GM19397 (cell line): ENCODE measurements at regions not wholly inside any gene's neighbourhood (a gene's known extent, or its start where the extent isn't known, plus 50 kb on each side); places are given as distances from the start of the nearest gene placed in this dataset.
A peak's percentile ranks its signal among the peaks of the same experiment; 100 is the strongest.

Source experiments
- ATAC-seq: cut with Tn5 transposase; IDR thresholded peaks from one replicate; pipeline ENCODE4 v1.9.1; 2021; ENCODE audit warnings: mild to moderate bottlenecking, moderate library complexity; ENCODE audit not compliant: unreplicated experiment

DNA sequence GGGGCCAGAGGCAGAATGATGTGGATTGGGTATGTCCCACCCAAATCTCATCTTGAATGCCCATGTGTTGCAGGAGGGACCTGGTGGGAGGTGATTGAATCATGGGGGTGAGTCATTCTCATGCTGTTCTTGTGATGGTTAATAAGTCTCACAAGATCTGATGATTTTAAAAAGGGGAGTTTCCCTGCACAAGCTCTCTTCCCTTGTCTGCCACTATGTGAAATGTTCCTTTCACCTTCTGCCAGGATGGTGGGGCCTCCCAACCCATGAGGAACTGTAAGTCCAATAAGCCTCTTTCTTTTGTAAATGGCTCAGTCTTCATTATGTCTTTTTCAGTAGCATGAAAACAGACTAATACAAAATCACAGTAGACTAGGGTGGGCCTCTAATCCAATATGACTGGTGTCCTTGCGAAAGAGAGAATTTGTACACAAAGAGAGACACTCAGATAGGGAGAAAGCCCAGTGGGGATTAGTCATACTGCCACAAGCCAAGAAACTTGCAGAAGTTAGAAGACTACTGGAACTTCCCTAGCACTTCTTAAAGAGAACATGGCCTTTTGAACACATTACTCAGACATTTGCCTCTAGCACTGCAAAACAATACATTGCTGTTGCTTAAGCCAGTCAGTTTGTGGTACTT, 68.4 kb downstream of the ANXA1 start:
- peak; percentile 90 for ATAC-seq

DNA sequence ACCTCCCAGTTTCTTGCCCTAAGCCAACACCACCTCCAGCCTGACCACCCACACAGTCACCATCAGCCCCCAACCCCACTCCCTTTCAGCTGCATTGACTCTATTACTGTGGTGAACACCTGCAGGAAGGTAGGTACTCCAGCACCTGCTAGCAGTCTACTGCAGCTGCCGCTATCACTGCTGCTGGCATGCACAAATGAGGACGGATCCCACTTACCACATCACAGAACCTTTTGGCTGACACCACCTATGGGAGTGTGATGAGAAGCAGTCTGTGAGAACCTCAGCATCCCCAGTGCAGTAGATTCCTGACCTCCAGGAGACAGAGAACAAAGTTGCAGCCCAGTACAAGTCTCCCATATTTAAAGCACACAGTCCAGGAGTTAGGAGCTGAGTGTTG, 71.9 kb downstream of the ANXA1 start:
- no peak for ATAC-seq

DNA sequence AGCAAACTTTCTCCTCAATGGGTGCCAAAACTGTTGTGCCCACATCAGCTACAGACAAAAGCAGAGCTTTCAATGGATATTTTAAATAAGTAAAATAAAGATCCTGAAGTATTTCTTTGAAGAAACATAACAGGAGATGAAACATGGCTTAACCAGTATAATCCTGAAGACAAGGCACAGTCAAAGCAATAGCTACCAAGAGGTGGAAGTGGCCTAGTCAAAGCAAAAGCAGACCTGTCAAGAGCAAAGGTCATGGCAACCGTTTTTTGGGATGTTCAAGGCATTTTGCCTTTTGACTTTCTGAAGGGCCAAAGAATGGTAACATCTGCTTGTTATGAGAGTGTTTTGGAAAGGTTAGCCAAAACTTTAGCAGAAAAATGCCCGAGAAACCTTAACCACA, 77.9 kb downstream of the ANXA1 start:
- no peak for ATAC-seq

- ATAC-seq, result no peak
Observed at GRCh38 chr9:73230251-73230650, 78.6 kb downstream of the ANXA1 start.

- ATAC-seq, result no peak
Observed at GRCh38 chr9:73231203-73231602, 79.5 kb downstream of the ANXA1 start.

- no peak for ATAC-seq
Observed at GRCh38 chr9:73233359-73234007, 81.8 kb downstream of the ANXA1 start.

- no peak for ATAC-seq
Observed at GRCh38 chr9:73234008-73234360, 82.3 kb downstream of the ANXA1 start.

GRCh38 chr9:73237140-73237539, 85.5 kb downstream of the ANXA1 start:
- no peak for ATAC-seq

DNA sequence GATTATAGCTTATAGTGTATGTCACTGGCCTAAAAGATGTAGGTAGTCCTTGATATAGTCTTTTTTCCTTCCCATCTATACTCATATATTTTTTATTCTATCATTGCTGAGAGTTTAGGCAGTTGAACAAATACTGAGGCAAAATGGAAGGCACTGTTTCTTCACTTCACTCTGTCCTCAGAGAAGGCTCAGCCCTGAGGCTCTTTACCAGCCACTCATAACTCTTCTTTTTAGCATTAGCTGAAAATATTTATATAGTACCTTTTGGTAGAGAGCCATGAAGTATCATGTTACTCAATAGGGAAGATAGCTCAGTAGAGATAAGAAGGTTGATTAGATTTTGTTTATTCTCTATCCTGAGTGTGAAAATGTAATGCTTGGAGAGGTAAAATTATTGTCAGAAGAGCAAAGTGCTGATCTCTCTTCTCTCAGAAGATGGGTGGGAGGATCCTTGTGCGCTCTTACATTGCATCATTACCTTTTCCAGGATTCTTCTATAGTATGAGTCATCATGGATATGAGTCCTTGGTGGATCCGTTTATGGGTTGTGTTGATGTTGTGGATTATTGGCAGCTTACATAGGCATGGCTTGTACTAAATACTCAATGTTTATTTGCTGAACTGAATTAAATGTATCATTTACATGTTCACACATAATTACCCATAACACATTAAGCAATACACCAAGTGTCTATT, 88.1 kb downstream of the ANXA1 start:
- ATAC-seq, result no peak

GRCh38 chr9:73243078-73243477, 91.4 kb downstream of the ANXA1 start:
- ATAC-seq, result no peak

DNA sequence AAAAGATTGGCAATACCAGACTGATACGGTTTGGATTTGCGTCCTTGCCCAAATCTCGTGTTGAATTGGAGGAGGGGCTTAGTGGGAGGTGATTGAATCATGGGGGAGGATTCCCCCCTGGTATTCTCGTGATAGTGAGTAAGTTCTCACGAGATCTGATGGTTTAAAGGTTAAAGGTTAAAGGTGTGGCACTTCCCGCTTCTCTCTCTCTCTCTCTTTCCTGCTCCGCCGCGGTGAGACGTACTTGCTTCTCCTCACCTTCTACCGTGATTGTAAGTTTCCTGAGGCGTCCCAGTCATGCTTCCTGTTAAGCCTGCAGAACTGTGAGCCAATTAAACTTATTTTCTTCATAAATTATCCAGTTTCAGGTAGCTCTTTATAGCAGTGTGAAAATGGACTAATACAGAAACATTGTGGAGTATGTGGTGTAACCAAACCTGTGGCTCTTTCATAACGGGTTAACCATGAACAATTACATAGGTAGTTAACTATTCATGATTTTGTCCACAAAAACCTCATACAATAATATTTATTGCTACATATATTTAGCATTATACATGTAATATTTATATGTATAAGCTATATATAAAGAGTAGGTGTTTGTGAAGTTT, 107.5 kb downstream of the ANXA1 start:
- ATAC-seq, result no peak

- no peak for ATAC-seq
Observed at GRCh38 chr9:73260506-73260905, 108.8 kb downstream of the ANXA1 start.

DNA sequence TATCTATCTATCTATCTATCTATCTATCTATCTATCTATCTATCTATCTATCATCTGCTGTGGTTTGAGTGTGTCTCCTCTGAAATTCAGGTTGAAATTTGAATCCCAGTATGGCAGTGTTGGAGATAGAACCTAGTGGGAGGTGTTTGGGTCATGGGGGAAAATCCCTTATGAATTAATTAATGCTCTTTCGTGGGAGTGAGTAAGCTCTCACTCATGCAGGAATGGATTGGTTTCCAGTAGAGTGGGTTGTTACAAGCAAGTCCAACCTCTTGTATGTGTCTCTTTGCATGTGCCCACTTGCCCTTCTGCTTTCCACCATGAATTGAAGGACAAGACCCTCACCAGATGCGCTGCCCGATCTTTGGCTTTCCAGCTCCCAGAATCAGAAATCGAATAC, 113.0 kb downstream of the ANXA1 start:
- ATAC-seq, result no peak

- no peak for ATAC-seq
Observed at GRCh38 chr9:73265876-73266275, 114.2 kb downstream of the ANXA1 start.

- ATAC-seq, result no peak
Observed at GRCh38 chr9:73269430-73270101, 117.9 kb downstream of the ANXA1 start.

DNA sequence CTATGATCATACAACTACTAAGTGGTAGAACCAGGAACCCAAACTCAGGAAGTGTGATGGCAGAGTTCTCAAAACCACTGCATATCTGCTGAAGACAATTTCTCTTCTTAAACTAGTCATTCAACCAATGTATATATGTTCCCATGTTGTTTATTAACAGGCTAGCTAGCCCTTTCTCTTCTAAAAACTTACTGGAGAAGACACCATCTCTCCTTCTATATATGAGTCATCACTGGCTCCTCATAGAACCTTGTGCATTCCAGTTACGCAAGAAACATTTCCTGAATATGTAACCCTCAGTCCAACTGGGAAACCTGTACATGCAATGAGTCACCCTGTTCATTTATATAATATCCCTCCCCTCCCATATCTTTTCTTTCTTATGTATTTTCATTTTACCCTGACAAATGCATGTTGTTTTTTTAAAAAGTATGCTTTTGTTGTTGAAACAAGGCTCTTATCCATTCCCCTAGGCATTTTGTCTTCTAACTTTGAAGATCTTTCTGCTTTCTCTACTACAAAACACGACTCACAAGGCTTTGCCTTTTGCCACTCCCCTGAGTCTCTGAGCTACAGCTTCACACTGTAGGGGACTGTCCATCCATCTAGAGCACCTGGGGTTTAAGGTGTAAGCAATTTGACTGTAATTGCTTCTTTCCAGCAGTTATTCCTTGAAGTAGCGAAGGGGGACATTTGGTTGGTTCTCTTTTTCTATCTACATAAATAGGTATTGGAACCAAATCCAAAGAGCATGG, 119.5 kb downstream of the ANXA1 start:
- peak; percentile 65 for ATAC-seq

GRCh38 chr9:73280113-73280512, 128.4 kb downstream of the ANXA1 start:
- ATAC-seq, result no peak

DNA sequence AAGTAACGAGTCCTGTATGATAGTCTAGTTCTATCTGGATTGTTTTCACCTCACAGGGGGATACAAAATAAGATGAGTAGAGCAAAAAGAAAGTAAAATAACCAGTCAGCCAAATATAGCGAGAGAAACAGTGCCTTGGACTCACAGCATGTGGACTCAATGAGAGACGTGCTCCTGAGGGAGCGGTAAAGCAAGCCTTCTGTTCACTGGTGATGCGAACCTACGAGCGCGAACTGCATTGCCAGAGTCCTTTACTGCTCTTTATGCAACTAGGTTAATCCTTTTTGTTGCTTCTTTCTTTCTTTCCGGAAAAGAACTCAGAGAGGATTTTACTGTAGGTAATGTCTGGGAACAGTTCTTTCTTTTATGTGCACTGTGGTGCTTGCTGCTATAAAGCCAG, 132.7 kb downstream of the ANXA1 start:
- no peak for ATAC-seq

DNA sequence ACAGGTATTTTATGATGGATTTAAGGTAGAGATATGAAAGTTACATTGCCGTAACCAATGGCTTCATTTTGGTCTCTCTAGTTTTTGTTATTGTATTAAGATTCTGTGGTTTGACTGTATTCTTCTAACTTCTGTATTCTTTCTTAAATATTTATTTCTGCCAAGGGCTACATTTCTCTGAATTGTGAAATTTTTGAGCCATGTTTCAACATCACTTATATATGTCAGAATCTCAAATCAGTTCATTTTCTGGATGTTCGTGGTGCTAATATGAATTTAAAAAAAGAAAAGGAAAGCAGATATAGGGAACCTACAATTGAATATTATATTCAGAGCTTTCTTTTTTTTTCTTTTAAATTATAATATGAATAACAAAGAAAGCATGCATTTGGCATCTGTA, 142.7 kb downstream of the ANXA1 start:
- ATAC-seq, result no peak

GRCh38 chr9:73325983-73326382, 174.3 kb downstream of the ANXA1 start:
- ATAC-seq, result no peak

- no peak for ATAC-seq
Observed at GRCh38 chr9:73327149-73327548, 175.5 kb downstream of the ANXA1 start.
